NCI-H1417 treated with DMSO at 0.1 percent for 48 hours (cell line): ENCODE measurements at regions not wholly inside any gene's neighbourhood (a gene's known extent, or its start where the extent isn't known, plus 50 kb on each side); places are given as distances from the start of the nearest gene placed in this dataset.

Source experiments
- DNase-seq: peaks from one replicate; lab custom pipeline; 2025; lab: John Stamatoyannopoulos, UW

GRCh38 chr18:26700728-26701127 lies 152.4 kb upstream of the KCTD1 start:
- DNase-seq = no peak

- DNase-seq = no peak
These were observed 151.8 kb upstream of the KCTD1 start for GRCh38 chr18:26700201-26700600.

- no peak for DNase-seq
These were observed 149.0 kb upstream of the KCTD1 start for GRCh38 chr18:26697186-26697884.

GRCh38 chr18:26696786-26697185 lies 148.4 kb upstream of the KCTD1 start:
- DNase-seq = no peak

GRCh38 chr18:26696308-26696707 lies 148.0 kb upstream of the KCTD1 start:
- DNase-seq = no peak

GRCh38 chr18:26689226-26689879 lies 141.0 kb upstream of the KCTD1 start:
- DNase-seq = no peak

GRCh38 chr18:26686532-26686931 lies 138.2 kb upstream of the KCTD1 start:
- DNase-seq = no peak

GRCh38 chr18:26685438-26686157 lies 137.2 kb upstream of the KCTD1 start:
- DNase-seq = peak; percentile 15

GRCh38 chr18:26677957-26678356 lies 129.6 kb upstream of the KCTD1 start:
- DNase-seq = no peak

- DNase-seq = no peak
These were observed 118.7 kb upstream of the KCTD1 start for GRCh38 chr18:26667046-26667445.

- no peak for DNase-seq
These were observed 114.6 kb upstream of the KCTD1 start for GRCh38 chr18:26662996-26663395.

- DNase-seq = no peak
These were observed 109.6 kb upstream of the KCTD1 start for GRCh38 chr18:26657631-26658581.

GRCh38 chr18:26656944-26657536 lies 108.7 kb upstream of the KCTD1 start:
- no peak for DNase-seq

- no peak for DNase-seq
These were observed 108.1 kb upstream of the KCTD1 start for GRCh38 chr18:26656431-26656943.

GRCh38 chr18:26655525-26656430 lies 107.4 kb upstream of the KCTD1 start:
- DNase-seq = no peak

- no peak for DNase-seq
These were observed 106.5 kb upstream of the KCTD1 start for GRCh38 chr18:26654616-26655524.

- DNase-seq = no peak
These were observed 105.7 kb upstream of the KCTD1 start for GRCh38 chr18:26653943-26654615.

- no peak for DNase-seq
These were observed 104.1 kb upstream of the KCTD1 start for GRCh38 chr18:26652501-26652900.
